K562 (cell line): ENCODE measurements at regions not wholly inside any gene's neighbourhood (a gene's known extent, or its start where the extent isn't known, plus 50 kb on each side); places are given as distances from the start of the nearest gene placed in this dataset.
A peak's percentile ranks its signal among the peaks of the same experiment; 100 is the strongest.

Experiments used
- ATAC-seq: fragments of 200-7000 bp; cut with Tn5 transposase; 3 replicates; pipeline ENCODE4 v1.9.1; 2020; ENCODE audit warnings: moderate library complexity
- BruUV-seq: library from RNA; stranded (reverse); fragments of 400-500 nt; replicated peaks from 2 replicates; lab custom pipeline; 2021; lab: Mats Ljungman, UMichigan
- CTCF ChIA-PET: fragments of 300-600 bp; formaldehyde crosslinking; extraction: SDS; loops from one replicate; lab custom pipeline; 2021; ENCODE audit warnings: low intra/inter-chr PET ratio; lab: Yijun Ruan, JAX
- POLR2A ChIA-PET: fragments of 300-600, 350-650 bp; sonication (Branson Sonifier 250); formaldehyde crosslinking; extraction: SDS; loops from one replicate; lab custom pipeline; 2021; ENCODE audit warnings: antibody characterized with exemption, inconsistent platforms; lab: Yijun Ruan, JAX
- DNase-seq, 4 experiments: peaks; one replicate each; pipeline versions ENCODE4 v3.0.0 to v3.0.0-alpha.2; 2011 to 2018; ENCODE audit warnings: low spot score in 3 of 4, mixed read lengths in 3 of 4; ENCODE audit errors: extremely low read depth in 1 of 4
- FAIRE-seq: peaks from 2 replicates; lab custom pipeline; 2011; peaks lifted over from hg19 to GRCh38; lab: Jason Lieb, UNC
- H2AFZ ChIP-seq: 2 replicates; pipeline ENCODE4 v1.6.0; 2011; ENCODE audit warnings: low read depth, low read length, control low read depth, inconsistent platforms
- H3K27ac ChIP-seq: fragments of 200-600 bp; 3 replicates; pipeline ENCODE4 v1.8.0; 2011; ENCODE audit warnings: low read depth, mild to moderate bottlenecking, control low read depth, inconsistent platforms, low read length, moderate library complexity, mixed read lengths; ENCODE audit errors: extremely low read depth
- H3K27me3 ChIP-seq, 2 experiments: fragments of 300-600 bp in 1 of 2; 2 replicates in 1 of 2; 3 replicates in 1 of 2; pipeline versions ENCODE4 v1.6.0 to v1.8.0; 2011; ENCODE audit warnings: inconsistent platforms in 2 of 2, low read length in 2 of 2, mild to moderate bottlenecking in 1 of 2, mixed read lengths in 1 of 2, moderate library complexity in 1 of 2; ENCODE audit not compliant: control insufficient read depth in 2 of 2, insufficient read depth in 2 of 2
- H3K36me3 ChIP-seq: fragments of 300-600 bp; 3 replicates; pipeline ENCODE4 v1.8.0; 2011; ENCODE audit warnings: mild to moderate bottlenecking, low read length, inconsistent platforms; ENCODE audit not compliant: control insufficient read depth, insufficient read depth
- H3K4me1 ChIP-seq, 2 experiments: fragments of 200-600 bp in 1 of 2; replicated peaks in 1 of 2; 2 replicates in 1 of 2; 3 replicates in 1 of 2; pipeline versions ENCODE4 v1.5.1 to v1.8.0; 2011; ENCODE audit warnings: inconsistent platforms in 2 of 2, low read length in 2 of 2, mild to moderate bottlenecking in 1 of 2, mixed read lengths in 1 of 2, moderate library complexity in 1 of 2; ENCODE audit not compliant: control insufficient read depth in 2 of 2, insufficient read depth in 2 of 2
- H3K4me2 ChIP-seq: 2 replicates; pipeline ENCODE4 v1.6.1; 2011; ENCODE audit warnings: low read length, control low read depth, inconsistent platforms, mixed read lengths; ENCODE audit not compliant: insufficient read depth
- H3K4me3 ChIP-seq: fragments of 200-600 bp; sonication (generic), shearing (Covaris generic); 2 replicates; pipeline ENCODE4 v1.5.1; 2016; ENCODE audit warnings: control low read depth, inconsistent platforms
- H3K79me2 ChIP-seq: fragments of 200-600 bp; 3 replicates; pipeline ENCODE4 v1.8.0; 2011; ENCODE audit warnings: low read length, inconsistent platforms; ENCODE audit not compliant: control insufficient read depth, insufficient read depth
- H3K9ac ChIP-seq, 2 experiments: 2 replicates each; pipeline versions ENCODE4 v1.6.0 to v1.6.1; 2011; ENCODE audit warnings: low read depth in 2 of 2, low read length in 2 of 2, control low read depth in 1 of 2, inconsistent platforms in 1 of 2, mild to moderate bottlenecking in 1 of 2, mixed read lengths in 1 of 2; ENCODE audit not compliant: insufficient read depth in 1 of 2
- H3K9me1 ChIP-seq: one replicate; pipeline ENCODE4 v1.6.0; 2011; ENCODE audit warnings: inconsistent platforms, mild to moderate bottlenecking, low read length, moderate library complexity; ENCODE audit not compliant: control insufficient read depth, insufficient read depth
- H3K9me3 ChIP-seq: replicated peaks from 2 replicates; pipeline ENCODE4 v1.5.1; 2011; ENCODE audit warnings: low read depth, low read length, inconsistent platforms; ENCODE audit not compliant: control insufficient read depth, insufficient read depth
- H4K20me1 ChIP-seq: replicated peaks from 2 replicates; pipeline ENCODE4 v1.6.1; 2011; ENCODE audit warnings: low read length, inconsistent platforms, mixed read lengths; ENCODE audit not compliant: control insufficient read depth, insufficient read depth
- BHLHE40 ChIP-seq: IDR thresholded peaks from 2 replicates; pipeline ENCODE4 v1.6.1; 2011; ENCODE audit warnings: low read length, improper control_type of control experiment
- C11orf30 ChIP-seq: fragments of 450-650 bp; IDR thresholded peaks from 2 replicates; pipeline ENCODE4 v1.6.1; 2016; ENCODE audit warnings: low read depth, mild to moderate bottlenecking
- CBFA2T3 ChIP-seq: fragments of 450-650 bp; IDR thresholded peaks from 2 replicates; pipeline ENCODE4 v1.6.1; 2017
- CREBBP ChIP-seq: IDR thresholded peaks from one replicate; pipeline ENCODE4 v1.6.1; 2012; ENCODE audit warnings: low read depth, mild to moderate bottlenecking, control low read depth, inconsistent platforms, low read length
- CREM ChIP-seq: IDR thresholded peaks from 2 replicates; pipeline ENCODE4 v1.6.1; 2014; ENCODE audit warnings: antibody characterized with exemption, low read depth
- GATAD2B ChIP-seq: fragments of 450-650 bp; IDR thresholded peaks from 2 replicates; pipeline ENCODE4 v1.6.1; 2017; ENCODE audit warnings: mild to moderate bottlenecking, borderline replicate concordance
- JUN ChIP-seq, 2 experiments: sonication (generic) in 1 of 2; formaldehyde crosslinking in 1 of 2; IDR thresholded peaks; 2 replicates each; pipeline versions ENCODE4 v1.6.1 to v1.8.0; 2012 to 2022; ENCODE audit warnings: borderline replicate concordance in 2 of 2, mild to moderate bottlenecking in 2 of 2, improper control_type of control experiment in 1 of 2, low read depth in 1 of 2, low read length in 1 of 2, missing genetic modification reagents in 1 of 2
- KDM1A ChIP-seq, 2 experiments: fragments of 450-650 bp; IDR thresholded peaks; 2 replicates each; pipeline ENCODE4 v1.6.1; 2016; ENCODE audit warnings: mild to moderate bottlenecking in 2 of 2
- TBP ChIP-seq: optimal IDR thresholded peaks from 2 replicates; pipeline ENCODE3; 2011; ENCODE audit warnings: low read depth, low read length, improper control_type of control experiment
- TRIM24 ChIP-seq, 2 experiments: fragments of 450-650 bp; IDR thresholded peaks; 2 replicates each; pipeline ENCODE4 v1.6.1; 2016
- ZNF212 ChIP-seq: fragments of 450-650 bp; formaldehyde crosslinking; IDR thresholded peaks from 2 replicates; pipeline ENCODE4 v1.4.0; 2020; ENCODE audit warnings: mild to moderate bottlenecking
- ZNF436 ChIP-seq: fragments of 250-450, 450-650 bp; sonication (Bioruptor Pico); formaldehyde crosslinking; IDR thresholded peaks from 2 replicates; pipeline ENCODE4 v1.7.0; 2020; ENCODE audit warnings: mild to moderate bottlenecking
- WGBS: fragments of 100-300 bp; shearing (Covaris generic); methylation state at CpG from one replicate; pipeline ENCODE4 v1.1.6; 2016; ENCODE audit warnings: low coverage, mixed read lengths; ENCODE audit not compliant: insufficient coverage; ENCODE audit errors: missing lambda C conversion rate; 5-methylcytosine and 5-hydroxymethylcytosine counted together
- in situ Hi-C: fragments of 300-500 bp; cut with MboI; formaldehyde crosslinking; loops from 4 replicates; pipeline ENCODE4 v1.15.0; 2018; ENCODE audit warnings: inconsistent platforms, mixed read lengths
- intact Hi-C: fragments of 100-400 bp; cut with micrococcal nuclease; formaldehyde crosslinking; loops from 2 replicates; pipeline ENCODE4 v1.14.2; 2022
- TF ChIP-seq, protein P1 (sequence below), 2 experiments: fragments of 450-650 bp; IDR thresholded peaks; 2 replicates each; pipeline ENCODE4 v1.6.1; 2016; ENCODE audit warnings: mild to moderate bottlenecking in 2 of 2, borderline replicate concordance in 1 of 2, low read depth in 1 of 2, moderate library complexity in 1 of 2
- TF ChIP-seq, protein P2 (sequence below): fragments of 450-650 bp; IDR thresholded peaks from 2 replicates; pipeline ENCODE4 v1.6.1; 2016; ENCODE audit warnings: low read depth, mild to moderate bottlenecking, moderate library complexity

- TF ChIP-seq TBP, result peak; percentile 13
Measured at GRCh38 chr9:73357607-73358006, 205.9 kb downstream of the ANXA1 start (continued).

DNA sequence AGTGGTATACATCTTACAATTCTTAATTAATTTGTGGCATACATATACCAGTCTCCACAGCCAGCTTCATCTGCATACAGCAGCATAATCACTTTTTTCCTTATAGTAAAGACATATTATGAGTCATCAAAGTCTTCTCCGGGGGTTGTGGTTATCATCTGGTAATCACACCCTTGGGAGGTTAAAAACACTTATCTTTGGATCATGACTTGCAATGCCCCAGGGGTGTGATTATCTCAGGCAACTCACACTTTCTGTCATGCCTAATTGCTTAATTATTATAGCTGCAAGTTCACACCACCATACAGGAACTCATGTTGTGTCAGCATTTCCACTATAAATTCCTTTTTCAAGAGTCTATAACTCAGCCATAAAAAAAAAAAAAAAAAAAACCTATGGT lies 218.4 kb downstream of the ANXA1 start:
- DNase-seq (peak; percentile 61 to 71 (median 66)), FAIRE-seq (peak; percentile 81), ATAC-seq (peak; percentile 76)
- Histone ChIP-seq H3K4me2 (no peak overlapping the region), H3K9me1 (no peaks in the 10 kb centered on the region), H3K4me1 (peaks cover 0 to 7% of the 10 kb centered on the region in 2 experiments; a peak in 2 of 5 replicates), H4K20me1 (no peaks in the 10 kb centered on the region), H3K79me2 (no peaks in the 10 kb centered on the region), H3K4me3 (no peak overlapping the region), H3K9ac (no peak overlapping the region), H3K27ac (peak overlapping the region; percentile 41; the same call in 2 of the 3 replicates), H2AFZ (no peak overlapping the region), H3K9me3 (no peaks in the 10 kb centered on the region; the same call in none of the 2 replicates), H3K27me3 (no peaks in the 10 kb centered on the region), H3K36me3 (no peaks in the 10 kb centered on the region)
- WGBS, result 0% methylated on average over 1 of the region's 1 CpG
- POLR2A ChIA-PET, result no interaction called here
- CTCF ChIA-PET, result no interaction called here
- intact Hi-C loops (no loop called here), in situ Hi-C loops (no loop called here)
- BruUV-seq, result no TSS peak
- TF ChIP-seq ZNF212 (CRISPR knock-in tag), result no peak
- peak; percentile 55; the same call in 1 of the 2 replicates for TF ChIP-seq GATAD2B
- TF ChIP-seq CBFA2T3, result peak; percentile 79
- TF ChIP-seq CREBBP, result no peak
- 0 out of 2 replicates have a peak, but pooled peaks have one; percentile 26 for TF ChIP-seq BHLHE40
- TF ChIP-seq JUN (IDR thresholded peaks at IDR 0.05; ENCODE audit: borderline replicate concordance, low read depth, low read length), result peak; percentile 78
- no peak for TF ChIP-seq JUN (CRISPR knock-in tag; IDR thresholded peaks at IDR 0.05; ENCODE audit: borderline replicate concordance)
- TF ChIP-seq CREM, result peak; percentile 42; the same call in 1 of the 2 replicates
- TF ChIP-seq TRIM24 (IDR thresholded peaks at IDR 0.05), result peak; percentile 55 to 71; a peak in 3 of 4 replicates
- TF ChIP-seq, protein P1, sequence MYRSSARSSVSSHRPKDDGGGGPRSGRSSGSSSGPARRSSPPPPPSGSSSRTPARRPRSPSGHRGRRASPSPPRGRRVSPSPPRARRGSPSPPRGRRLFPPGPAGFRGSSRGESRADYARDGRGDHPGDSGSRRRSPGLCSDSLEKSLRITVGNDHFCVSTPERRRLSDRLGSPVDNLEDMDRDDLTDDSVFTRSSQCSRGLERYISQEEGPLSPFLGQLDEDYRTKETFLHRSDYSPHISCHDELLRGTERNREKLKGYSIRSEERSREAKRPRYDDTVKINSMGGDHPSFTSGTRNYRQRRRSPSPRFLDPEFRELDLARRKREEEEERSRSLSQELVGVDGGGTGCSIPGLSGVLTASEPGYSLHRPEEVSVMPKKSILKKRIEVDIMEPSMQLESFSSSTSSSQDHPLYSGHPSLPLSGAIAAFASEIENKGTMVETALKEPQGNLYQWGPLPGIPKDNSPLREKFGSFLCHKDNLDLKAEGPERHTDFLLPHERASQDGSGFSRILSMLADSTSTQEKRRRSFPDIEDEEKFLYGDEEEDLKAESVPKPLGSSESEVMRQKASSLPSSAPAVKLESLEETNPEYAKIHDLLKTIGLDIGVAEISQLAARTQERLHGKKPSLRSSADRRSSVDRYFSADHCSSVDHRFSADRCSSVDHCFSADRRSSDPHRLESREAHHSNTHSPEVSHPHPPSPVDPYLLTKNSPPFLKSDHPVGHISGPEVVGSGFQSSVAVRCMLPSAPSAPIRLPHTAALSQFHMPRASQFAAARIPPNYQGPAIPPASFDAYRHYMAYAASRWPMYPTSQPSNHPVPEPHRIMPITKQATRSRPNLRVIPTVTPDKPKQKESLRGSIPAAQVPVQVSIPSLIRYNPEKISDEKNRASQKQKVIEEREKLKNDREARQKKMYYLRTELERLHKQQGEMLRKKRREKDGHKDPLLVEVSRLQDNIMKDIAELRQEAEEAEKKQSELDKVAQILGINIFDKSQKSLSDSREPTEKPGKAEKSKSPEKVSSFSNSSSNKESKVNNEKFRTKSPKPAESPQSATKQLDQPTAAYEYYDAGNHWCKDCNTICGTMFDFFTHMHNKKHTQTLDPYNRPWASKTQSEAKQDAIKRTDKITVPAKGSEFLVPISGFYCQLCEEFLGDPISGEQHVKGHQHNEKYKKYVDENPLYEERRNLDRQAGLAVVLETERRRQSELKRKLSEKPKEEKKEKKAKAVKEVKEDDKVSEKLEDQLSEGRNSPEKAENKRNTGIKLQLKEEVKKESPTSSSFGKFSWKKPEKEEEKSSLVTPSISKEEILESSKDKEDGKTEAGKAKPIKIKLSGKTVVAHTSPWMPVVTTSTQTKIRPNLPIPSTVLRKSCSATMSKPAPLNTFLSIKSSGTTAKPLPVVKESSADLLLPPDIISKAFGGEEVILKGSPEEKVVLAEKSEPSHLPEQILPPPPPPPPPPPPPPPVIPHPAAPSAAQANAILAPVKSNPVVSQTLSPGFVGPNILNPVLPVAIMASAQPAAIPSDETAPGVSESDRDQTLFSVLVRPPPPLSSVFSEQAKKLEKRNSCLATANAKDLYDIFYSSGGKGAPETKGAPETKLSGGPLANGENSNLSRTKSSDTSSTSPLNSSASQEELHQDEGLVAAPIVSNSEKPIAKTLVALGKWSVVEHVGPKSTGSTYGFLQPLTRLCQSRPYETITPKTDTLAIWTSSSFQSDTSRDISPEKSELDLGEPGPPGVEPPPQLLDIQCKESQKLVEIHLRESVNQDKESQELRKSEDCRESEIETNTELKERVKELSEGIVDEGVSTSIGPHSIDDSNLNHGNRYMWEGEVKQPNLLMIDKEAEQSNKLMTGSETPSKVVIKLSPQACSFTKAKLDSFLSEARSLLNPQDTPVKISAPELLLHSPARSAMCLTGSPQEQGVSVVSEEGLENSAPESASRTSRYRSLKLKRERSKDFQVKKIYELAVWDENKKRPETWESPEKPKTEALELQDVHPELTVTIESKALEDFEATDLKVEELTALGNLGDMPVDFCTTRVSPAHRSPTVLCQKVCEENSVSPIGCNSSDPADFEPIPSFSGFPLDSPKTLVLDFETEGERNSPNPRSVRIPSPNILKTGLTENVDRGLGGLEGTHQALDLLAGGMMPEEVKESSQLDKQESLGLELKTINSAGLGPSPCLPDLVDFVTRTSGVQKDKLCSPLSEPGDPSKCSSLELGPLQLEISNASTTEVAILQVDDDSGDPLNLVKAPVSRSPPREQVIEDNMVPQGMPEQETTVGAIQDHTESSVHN (IDR thresholded peaks at IDR 0.05; ENCODE audit: borderline replicate concordance in 1 of 2, low read depth in 1 of 2), result peak in 1 of 2 experiments; percentile 47; a peak in 1 of 4 replicates
- no peak for TF ChIP-seq ZNF436 (CRISPR knock-in tag)
- peak; percentile 78 for TF ChIP-seq C11orf30
- TF ChIP-seq, protein P2, sequence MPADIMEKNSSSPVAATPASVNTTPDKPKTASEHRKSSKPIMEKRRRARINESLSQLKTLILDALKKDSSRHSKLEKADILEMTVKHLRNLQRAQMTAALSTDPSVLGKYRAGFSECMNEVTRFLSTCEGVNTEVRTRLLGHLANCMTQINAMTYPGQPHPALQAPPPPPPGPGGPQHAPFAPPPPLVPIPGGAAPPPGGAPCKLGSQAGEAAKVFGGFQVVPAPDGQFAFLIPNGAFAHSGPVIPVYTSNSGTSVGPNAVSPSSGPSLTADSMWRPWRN, result peak; percentile 87
- TF ChIP-seq KDM1A (IDR thresholded peaks at IDR 0.05), result 0 out of 4 replicates have a peak, but pooled peaks of 1 of the 2 experiments have one; percentile 17
